Liver (tissue), 8 donors: ENCODE measurements at regions not wholly inside any gene's neighbourhood (a gene's known extent, or its start where the extent isn't known, plus 50 kb on each side); places are given as distances from the start of the nearest gene placed in this dataset.

Experiments used
- DNase-seq: peaks from one replicate; pipeline ENCODE4 v3.0.0-alpha.2; 2017; ENCODE audit warnings: low spot score
- H3K27ac ChIP-seq, 2 donors: one replicate each; pipeline ENCODE4 v1.7.0; 2013; ENCODE audit warnings: inconsistent platforms in 2 of 2, low read length in 2 of 2, control low read depth in 1 of 2, low read depth in 1 of 2, mild to moderate bottlenecking in 1 of 2
- H3K27me3 ChIP-seq, 4 donors: one replicate each; pipeline versions ENCODE4 v1.6.1 to v1.7.0; 2013; ENCODE audit warnings: low read length in 3 of 4, inconsistent platforms in 1 of 4, mild to moderate bottlenecking in 1 of 4, moderate library complexity in 1 of 4; ENCODE audit not compliant: control insufficient read depth in 4 of 4, insufficient read depth in 4 of 4
- H3K36me3 ChIP-seq, 4 donors: one replicate each; pipeline versions ENCODE4 v1.6.1 to v1.7.0; 2013; ENCODE audit warnings: low read length in 3 of 4, mild to moderate bottlenecking in 3 of 4, low read depth in 1 of 4, moderate library complexity in 1 of 4; ENCODE audit not compliant: control insufficient read depth in 4 of 4, insufficient read depth in 3 of 4
- H3K4me1 ChIP-seq, 4 donors: one replicate each; pipeline versions ENCODE4 v1.6.1 to v1.7.0; 2013; ENCODE audit warnings: low read length in 3 of 4, mild to moderate bottlenecking in 3 of 4, moderate library complexity in 1 of 4; ENCODE audit not compliant: control insufficient read depth in 4 of 4, insufficient read depth in 4 of 4
- H3K4me3 ChIP-seq, 3 donors: one replicate each; pipeline versions ENCODE4 v1.6.1 to v1.7.0; 2013; ENCODE audit warnings: low read length in 3 of 3, control low read depth in 1 of 3, low read depth in 1 of 3, mild to moderate bottlenecking in 1 of 3
- H3K9ac ChIP-seq, 2 donors: one replicate each; pipeline ENCODE4 v1.7.0; 2013; ENCODE audit warnings: low read length in 2 of 2, mild to moderate bottlenecking in 2 of 2, moderate library complexity in 2 of 2, control low read depth in 1 of 2, low read depth in 1 of 2
- H3K9me3 ChIP-seq, 4 donors: one replicate each; pipeline versions ENCODE4 v1.6.1 to v1.7.0; 2013; ENCODE audit warnings: low read length in 3 of 4; ENCODE audit not compliant: control insufficient read depth in 4 of 4
- EGR1 ChIP-seq, 2 donors: IDR thresholded peaks; 2 replicates each; pipeline ENCODE4 v1.6.1; 2016 to 2018; ENCODE audit warnings: antibody characterized with exemption in 2 of 2, low read depth in 2 of 2
- FOXA1 ChIP-seq: IDR thresholded peaks from 2 replicates; pipeline ENCODE4 v1.6.1; 2016; ENCODE audit warnings: antibody characterized with exemption
- FOXA2 ChIP-seq: IDR thresholded peaks from 2 replicates; pipeline ENCODE4 v1.6.1; 2016; ENCODE audit warnings: antibody characterized with exemption
- GABPA ChIP-seq, 2 donors: IDR thresholded peaks in 1 of 2; conservative IDR thresholded peaks in 1 of 2; 2 replicates each; pipeline ENCODE4 v1.6.1; 2016; ENCODE audit warnings: antibody characterized with exemption in 2 of 2, mild to moderate bottlenecking in 1 of 2, moderate library complexity in 1 of 2
- HNF4A ChIP-seq, 2 donors: conservative IDR thresholded peaks; 2 replicates each; pipeline ENCODE4 v1.6.1; 2016; ENCODE audit warnings: antibody characterized with exemption in 2 of 2, mild to moderate bottlenecking in 2 of 2
- HNF4G ChIP-seq: IDR thresholded peaks from 2 replicates; pipeline ENCODE4 v1.6.1; 2016; ENCODE audit warnings: antibody characterized with exemption
- MAX ChIP-seq: IDR thresholded peaks from 2 replicates; pipeline ENCODE4 v1.6.1; 2016; ENCODE audit warnings: antibody characterized with exemption
- NR2F2 ChIP-seq: IDR thresholded peaks from 2 replicates; pipeline ENCODE4 v1.6.1; 2016; ENCODE audit warnings: antibody characterized with exemption
- RAD21 ChIP-seq, 2 donors: IDR thresholded peaks; 2 replicates each; pipeline ENCODE4 v1.6.1; 2016; ENCODE audit warnings: antibody characterized with exemption in 2 of 2, mild to moderate bottlenecking in 2 of 2
- RXRA ChIP-seq, 2 donors: IDR thresholded peaks; 2 replicates each; pipeline ENCODE4 v1.6.1; 2017 to 2018; ENCODE audit warnings: antibody characterized with exemption in 2 of 2, mild to moderate bottlenecking in 1 of 2
- SP1 ChIP-seq: IDR thresholded peaks from 2 replicates; pipeline ENCODE4 v1.6.1; 2018; ENCODE audit warnings: antibody characterized with exemption, mild to moderate bottlenecking
- TAF1 ChIP-seq: conservative IDR thresholded peaks from 2 replicates; pipeline ENCODE4 v1.6.1; 2016; ENCODE audit warnings: antibody characterized with exemption, mild to moderate bottlenecking
- YY1 ChIP-seq: IDR thresholded peaks from 2 replicates; pipeline ENCODE4 v1.6.1; 2016; ENCODE audit warnings: antibody characterized with exemption, mild to moderate bottlenecking
- ZBTB33 ChIP-seq: IDR thresholded peaks from 2 replicates; pipeline ENCODE4 v1.6.1; 2016; ENCODE audit warnings: antibody characterized with exemption
- WGBS: extraction: QIAGEN DNeasy Blood & Tissue Kit; methylation state at CpG from one replicate; pipeline ENCODE4 v1.1.7; 2013; 5-methylcytosine and 5-hydroxymethylcytosine counted together
- TF ChIP-seq, protein P1 (sequence below): IDR thresholded peaks from 2 replicates; pipeline ENCODE4 v1.6.1; 2016; ENCODE audit warnings: antibody characterized with exemption, mild to moderate bottlenecking
- TF ChIP-seq, protein P2 (sequence below): fragments of 150-350 bp; IDR thresholded peaks from 2 replicates; pipeline ENCODE4 v1.5.1; 2017; ENCODE audit warnings: improper control_type of control experiment, low read depth, low read length; ENCODE audit not compliant: missing input control
- TF ChIP-seq, protein P3 (sequence below): IDR thresholded peaks from 2 replicates; pipeline ENCODE4 v1.6.1; 2016; ENCODE audit warnings: antibody characterized with exemption
- donor health status: healthy.
- donor health status: healthy.
- donor health status: healthy.
- donor health status: healthy.
- donor health status: healthy.

DNA sequence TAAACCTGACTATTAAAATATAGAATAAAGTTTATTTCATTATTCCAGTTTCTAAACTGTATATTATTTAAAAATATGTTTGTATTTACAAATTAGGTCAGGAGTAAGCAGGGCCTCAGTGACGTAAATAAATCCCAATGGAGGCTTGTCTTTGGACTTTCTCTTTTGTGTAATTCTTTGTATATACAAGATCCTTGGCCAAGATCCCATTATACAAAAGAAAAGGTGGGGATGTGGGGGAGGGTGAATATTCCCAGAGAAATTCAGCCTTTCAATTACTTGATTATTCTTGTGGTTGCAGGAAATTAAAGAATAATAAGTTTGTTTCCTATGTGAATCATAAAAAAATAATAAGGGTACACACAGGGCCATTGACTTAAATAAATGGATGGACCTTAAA, 178.7 kb upstream of the PRPS1L1 start:
- Histone ChIP-seq H3K9me3 (no peaks in the 10 kb centered on the region), H3K9ac (no peak overlapping the region), H3K4me3 (no peak overlapping the region), H3K4me1 (no peaks in the 10 kb centered on the region), H3K27me3 (no peaks in the 10 kb centered on the region), H3K27ac (no peak overlapping the region), H3K36me3 (no peaks in the 10 kb centered on the region)
- no peak for TF ChIP-seq EGR1 (IDR thresholded peaks at IDR 0.05; ENCODE audit: low read depth in 2 of 2)
- no peak for TF ChIP-seq RAD21 (IDR thresholded peaks at IDR 0.05)
- no peak for TF ChIP-seq FOXA2
- no peak for TF ChIP-seq FOXA1
- TF ChIP-seq, protein P1, sequence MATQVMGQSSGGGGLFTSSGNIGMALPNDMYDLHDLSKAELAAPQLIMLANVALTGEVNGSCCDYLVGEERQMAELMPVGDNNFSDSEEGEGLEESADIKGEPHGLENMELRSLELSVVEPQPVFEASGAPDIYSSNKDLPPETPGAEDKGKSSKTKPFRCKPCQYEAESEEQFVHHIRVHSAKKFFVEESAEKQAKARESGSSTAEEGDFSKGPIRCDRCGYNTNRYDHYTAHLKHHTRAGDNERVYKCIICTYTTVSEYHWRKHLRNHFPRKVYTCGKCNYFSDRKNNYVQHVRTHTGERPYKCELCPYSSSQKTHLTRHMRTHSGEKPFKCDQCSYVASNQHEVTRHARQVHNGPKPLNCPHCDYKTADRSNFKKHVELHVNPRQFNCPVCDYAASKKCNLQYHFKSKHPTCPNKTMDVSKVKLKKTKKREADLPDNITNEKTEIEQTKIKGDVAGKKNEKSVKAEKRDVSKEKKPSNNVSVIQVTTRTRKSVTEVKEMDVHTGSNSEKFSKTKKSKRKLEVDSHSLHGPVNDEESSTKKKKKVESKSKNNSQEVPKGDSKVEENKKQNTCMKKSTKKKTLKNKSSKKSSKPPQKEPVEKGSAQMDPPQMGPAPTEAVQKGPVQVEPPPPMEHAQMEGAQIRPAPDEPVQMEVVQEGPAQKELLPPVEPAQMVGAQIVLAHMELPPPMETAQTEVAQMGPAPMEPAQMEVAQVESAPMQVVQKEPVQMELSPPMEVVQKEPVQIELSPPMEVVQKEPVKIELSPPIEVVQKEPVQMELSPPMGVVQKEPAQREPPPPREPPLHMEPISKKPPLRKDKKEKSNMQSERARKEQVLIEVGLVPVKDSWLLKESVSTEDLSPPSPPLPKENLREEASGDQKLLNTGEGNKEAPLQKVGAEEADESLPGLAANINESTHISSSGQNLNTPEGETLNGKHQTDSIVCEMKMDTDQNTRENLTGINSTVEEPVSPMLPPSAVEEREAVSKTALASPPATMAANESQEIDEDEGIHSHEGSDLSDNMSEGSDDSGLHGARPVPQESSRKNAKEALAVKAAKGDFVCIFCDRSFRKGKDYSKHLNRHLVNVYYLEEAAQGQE = no peak
- TF ChIP-seq YY1 = no peak
- no peak for TF ChIP-seq RXRA (IDR thresholded peaks at IDR 0.05)
- no peak for TF ChIP-seq SP1
- TF ChIP-seq GABPA (IDR thresholded peaks at IDR 0.05 in 1 of 2, conservative IDR thresholded peaks at IDR 0.05 in 1 of 2) = no peak
- no peak for TF ChIP-seq NR2F2
- TF ChIP-seq TAF1 = no peak
- no peak for TF ChIP-seq MAX
- TF ChIP-seq HNF4A (conservative IDR thresholded peaks at IDR 0.05) = no peak
- TF ChIP-seq, protein P2, sequence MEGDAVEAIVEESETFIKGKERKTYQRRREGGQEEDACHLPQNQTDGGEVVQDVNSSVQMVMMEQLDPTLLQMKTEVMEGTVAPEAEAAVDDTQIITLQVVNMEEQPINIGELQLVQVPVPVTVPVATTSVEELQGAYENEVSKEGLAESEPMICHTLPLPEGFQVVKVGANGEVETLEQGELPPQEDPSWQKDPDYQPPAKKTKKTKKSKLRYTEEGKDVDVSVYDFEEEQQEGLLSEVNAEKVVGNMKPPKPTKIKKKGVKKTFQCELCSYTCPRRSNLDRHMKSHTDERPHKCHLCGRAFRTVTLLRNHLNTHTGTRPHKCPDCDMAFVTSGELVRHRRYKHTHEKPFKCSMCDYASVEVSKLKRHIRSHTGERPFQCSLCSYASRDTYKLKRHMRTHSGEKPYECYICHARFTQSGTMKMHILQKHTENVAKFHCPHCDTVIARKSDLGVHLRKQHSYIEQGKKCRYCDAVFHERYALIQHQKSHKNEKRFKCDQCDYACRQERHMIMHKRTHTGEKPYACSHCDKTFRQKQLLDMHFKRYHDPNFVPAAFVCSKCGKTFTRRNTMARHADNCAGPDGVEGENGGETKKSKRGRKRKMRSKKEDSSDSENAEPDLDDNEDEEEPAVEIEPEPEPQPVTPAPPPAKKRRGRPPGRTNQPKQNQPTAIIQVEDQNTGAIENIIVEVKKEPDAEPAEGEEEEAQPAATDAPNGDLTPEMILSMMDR = no peak
- no peak for TF ChIP-seq HNF4G
- TF ChIP-seq ZBTB33 = no peak
- TF ChIP-seq, protein P3, sequence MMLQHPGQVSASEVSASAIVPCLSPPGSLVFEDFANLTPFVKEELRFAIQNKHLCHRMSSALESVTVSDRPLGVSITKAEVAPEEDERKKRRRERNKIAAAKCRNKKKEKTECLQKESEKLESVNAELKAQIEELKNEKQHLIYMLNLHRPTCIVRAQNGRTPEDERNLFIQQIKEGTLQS = no peak
- DNase-seq = no peak
- WGBS = 77% methylated on average over 1 of the region's 1 CpG

DNA sequence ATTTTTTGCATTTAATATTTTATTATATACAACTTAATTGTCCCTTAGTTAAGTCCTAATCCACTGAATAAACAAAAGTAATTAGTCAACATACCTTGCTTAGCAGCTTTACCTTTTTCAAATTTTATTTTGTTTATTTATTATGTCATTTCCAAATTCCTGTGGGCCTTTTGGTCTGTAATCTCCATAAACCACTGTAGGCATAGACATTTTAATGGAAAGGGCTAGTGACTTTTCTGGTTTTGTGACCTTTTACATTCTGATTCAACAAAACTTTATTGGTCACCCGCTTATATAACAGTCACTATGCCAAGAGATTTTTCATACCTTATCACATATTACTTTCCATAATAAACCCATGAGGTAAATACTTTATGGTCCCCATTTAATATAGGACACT, 181.3 kb upstream of the PRPS1L1 start:
- no peak for TF ChIP-seq FOXA2
- no peak for TF ChIP-seq ZBTB33
- no peak for TF ChIP-seq GABPA (IDR thresholded peaks at IDR 0.05 in 1 of 2, conservative IDR thresholded peaks at IDR 0.05 in 1 of 2)
- TF ChIP-seq NR2F2 = no peak
- TF ChIP-seq HNF4A (conservative IDR thresholded peaks at IDR 0.05) = no peak
- TF ChIP-seq, protein P1 = no peak
- TF ChIP-seq RAD21 (IDR thresholded peaks at IDR 0.05) = no peak
- no peak for TF ChIP-seq EGR1 (IDR thresholded peaks at IDR 0.05; ENCODE audit: low read depth in 2 of 2)
- no peak for TF ChIP-seq TAF1
- TF ChIP-seq FOXA1 = no peak
- no peak for TF ChIP-seq HNF4G

More for the DNA sequence above, 181.3 kb upstream of the PRPS1L1 start:
- Histone ChIP-seq H3K9ac (no peak overlapping the region), H3K27ac (no peak overlapping the region), H3K36me3 (no peaks in the 10 kb centered on the region), H3K9me3 (no peaks in the 10 kb centered on the region), H3K4me3 (no peak overlapping the region), H3K27me3 (no peaks in the 10 kb centered on the region), H3K4me1 (peaks cover 0 to 2% (median 0%) of the 10 kb centered on the region in 4 donors)
- 88% methylated on average over 1 of the region's 1 CpG for WGBS
- no peak for DNase-seq
